Caco-2 (cell line): ENCODE measurements at regions not wholly inside any gene's neighbourhood (a gene's known extent, or its start where the extent isn't known, plus 50 kb on each side); places are given as distances from the start of the nearest gene placed in this dataset.

Experiments used
- BruUV-seq: library from RNA; stranded (reverse); fragments of 400-500 nt; replicated peaks from 2 replicates; lab custom pipeline; 2021; lab: Mats Ljungman, UMichigan
- CTCF ChIA-PET: fragments of 300-600 bp; sonication (Branson Sonifier 250); formaldehyde crosslinking; loops from one replicate; lab custom pipeline; 2022; ENCODE audit warnings: antibody characterized with exemption; lab: Charles Lee
- POLR2A ChIA-PET: fragments of 300-600 bp; sonication (Branson Sonifier 250); formaldehyde crosslinking; loops from one replicate; lab custom pipeline; 2022; ENCODE audit warnings: antibody characterized with exemption; lab: Charles Lee
- DNase-seq, 2 experiments: peaks; one replicate each; pipeline versions ENCODE4 v3.0.0 to v3.0.0-alpha.2; 2020 to 2022
- H3K27me3 ChIP-seq: replicated peaks from 2 replicates; pipeline ENCODE4 v1.6.0; 2011; ENCODE audit warnings: low read length; ENCODE audit not compliant: control insufficient read depth, insufficient read depth
- H3K36me3 ChIP-seq: 2 replicates; pipeline ENCODE4 v1.5.1; 2011; ENCODE audit warnings: low read length; ENCODE audit not compliant: control insufficient read depth, insufficient read depth
- H3K4me1 ChIP-seq: fragments of 250-450 bp; sonication (Bioruptor Pico); 2 replicates; pipeline ENCODE4 v1.5.1; 2020; ENCODE audit warnings: mild to moderate bottlenecking
- H3K4me3 ChIP-seq: 2 replicates; pipeline ENCODE4 v1.5.1; 2011; ENCODE audit warnings: low read depth, mild to moderate bottlenecking, control low read depth, low read length
- H3K9me3 ChIP-seq: fragments of 250-450 bp; sonication (Bioruptor Pico); 2 replicates; pipeline ENCODE4 v1.5.1; 2020; ENCODE audit warnings: mild to moderate bottlenecking, moderate library complexity
- H3K27ac Mint-ChIP-seq: one replicate; pipeline ENCODE4 v1.8.0; 2022; ENCODE audit warnings: mixed read lengths; ENCODE audit not compliant: unreplicated experiment
- H3K27me3 Mint-ChIP-seq: one replicate; pipeline ENCODE4 v1.8.0; 2022; ENCODE audit warnings: mixed read lengths; ENCODE audit not compliant: insufficient read depth, unreplicated experiment
- H3K36me3 Mint-ChIP-seq: one replicate; pipeline ENCODE4 v1.8.0; 2022; ENCODE audit warnings: mild to moderate bottlenecking, mixed read lengths; ENCODE audit not compliant: insufficient read depth, unreplicated experiment
- H3K4me1 Mint-ChIP-seq: one replicate; pipeline ENCODE4 v1.8.0; 2022; ENCODE audit warnings: low read depth, mixed read lengths; ENCODE audit not compliant: unreplicated experiment
- H3K4me3 Mint-ChIP-seq: one replicate; pipeline ENCODE4 v1.8.0; 2022; ENCODE audit warnings: mild to moderate bottlenecking, moderate library complexity, mixed read lengths; ENCODE audit not compliant: unreplicated experiment
- H3K9me3 Mint-ChIP-seq: one replicate; pipeline ENCODE4 v1.8.0; 2022; ENCODE audit warnings: mixed read lengths; ENCODE audit not compliant: unreplicated experiment
- CTCF ChIP-seq, 2 experiments: fragments of 200-600 bp in 1 of 2; IDR thresholded peaks; 1 replicate in 1 of 2; 2 replicates in 1 of 2; pipeline versions ENCODE4 v1.5.1 to v1.8.0; 2011 to 2022; ENCODE audit warnings: antibody characterized with exemption in 1 of 2, control low read depth in 1 of 2, inconsistent platforms in 1 of 2, low read depth in 1 of 2, low read length in 1 of 2, mild to moderate bottlenecking in 1 of 2, moderate library complexity in 1 of 2; ENCODE audit not compliant: insufficient read depth in 1 of 2, severe bottlenecking in 1 of 2, unreplicated experiment in 1 of 2
- intact Hi-C: fragments of 100-400 bp; cut with micrococcal nuclease; formaldehyde crosslinking; loops from one replicate; pipeline ENCODE4 v1.10.0; 2022; ENCODE audit not compliant: unreplicated experiment

- intact Hi-C loops: no loop called here
- Histone ChIP-seq H3K4me1 (no peaks in the 10 kb centered on the region; the same call in 1 of the 2 replicates), H3K36me3 (no peaks in the 10 kb centered on the region), H3K9me3 (no peaks in the 10 kb centered on the region), H3K27me3 (no peaks in the 10 kb centered on the region), H3K4me3 (no peak overlapping the region)
- CTCF ChIA-PET: no interaction called here
- no peak overlapping the region for H3K27ac Mint-ChIP-seq
- POLR2A ChIA-PET: no interaction called here
- H3K27me3 Mint-ChIP-seq: no peaks in the 10 kb centered on the region
- H3K9me3 Mint-ChIP-seq: no peaks in the 10 kb centered on the region
- H3K4me1 Mint-ChIP-seq: no peaks in the 10 kb centered on the region
- no peak for DNase-seq
- H3K36me3 Mint-ChIP-seq: no peaks in the 10 kb centered on the region
- no TSS peak for BruUV-seq
- H3K4me3 Mint-ChIP-seq: no peak overlapping the region
- no peak for TF ChIP-seq CTCF (IDR thresholded peaks at IDR 0.05; ENCODE audit: insufficient read depth in 1 of 2, low read depth in 1 of 2, low read length in 1 of 2, severe bottlenecking in 1 of 2, unreplicated experiment in 1 of 2)
These were observed 96.9 kb upstream of the NEBL start for GRCh38 chr10:20993830-20994527.

GRCh38 chr10:20993389-20993788 lies 96.3 kb upstream of the NEBL start:
- Histone ChIP-seq H3K27me3 (no peaks in the 10 kb centered on the region), H3K36me3 (no peaks in the 10 kb centered on the region), H3K4me3 (no peak overlapping the region), H3K4me1 (no peaks in the 10 kb centered on the region; the same call in 1 of the 2 replicates), H3K9me3 (no peaks in the 10 kb centered on the region)
- ChIA-PET CTCF (no interaction called here), POLR2A (no interaction called here)
- intact Hi-C loops: no loop called here
- H3K4me1 Mint-ChIP-seq: peaks cover 4% of the 10 kb centered on the region
- no peak for DNase-seq
- H3K36me3 Mint-ChIP-seq: no peaks in the 10 kb centered on the region
- no TSS peak for BruUV-seq
- H3K4me3 Mint-ChIP-seq: no peak overlapping the region
- no peak overlapping the region for H3K27ac Mint-ChIP-seq
- H3K9me3 Mint-ChIP-seq: peaks cover 5% of the 10 kb centered on the region
- H3K27me3 Mint-ChIP-seq: no peaks in the 10 kb centered on the region
- TF ChIP-seq CTCF (IDR thresholded peaks at IDR 0.05; ENCODE audit: insufficient read depth in 1 of 2, low read depth in 1 of 2, low read length in 1 of 2, severe bottlenecking in 1 of 2, unreplicated experiment in 1 of 2): no peak

- Mint-ChIP-seq H3K27me3 (no peaks in the 10 kb centered on the region), H3K36me3 (no peaks in the 10 kb centered on the region), H3K4me1 (peaks cover 9% of the 10 kb centered on the region), H3K27ac (no peak overlapping the region), H3K4me3 (no peak overlapping the region), H3K9me3 (peaks cover 14% of the 10 kb centered on the region)
- no peaks in the 10 kb centered on the region for H3K27me3 ChIP-seq
- H3K4me3 ChIP-seq: no peak overlapping the region
- BruUV-seq: no TSS peak
- intact Hi-C loops: no loop called here
- no peak for TF ChIP-seq CTCF (IDR thresholded peaks at IDR 0.05; ENCODE audit: insufficient read depth in 1 of 2, low read depth in 1 of 2, low read length in 1 of 2, severe bottlenecking in 1 of 2, unreplicated experiment in 1 of 2)
- no peaks in the 10 kb centered on the region for H3K36me3 ChIP-seq
- ChIA-PET POLR2A (interaction anchor here (0.6 kb wide), 1 partner anchor 181 kb away, joined by 4 read pairs; no protein-coding TSS in a partner anchor), CTCF (no interaction called here)
- H3K4me1 ChIP-seq: peaks cover under 1% of the 10 kb centered on the region
- DNase-seq: no peak
- no peaks in the 10 kb centered on the region for H3K9me3 ChIP-seq
These were observed 94.4 kb upstream of the NEBL start for GRCh38 chr10:20991526-20991925.
